ENCODE measurements at regions not wholly inside any gene's neighbourhood (a gene's known extent, or its start where the extent isn't known, plus 50 kb on each side); places are given as distances from the start of the nearest gene placed in this dataset.
"Not testable (repeated sequence)": the region's sequence is repeated elsewhere in the genome, so short reads cannot be mapped to it uniquely, and the experiment has no call there.

GRCh38 chr10:46665536-46665935, 86.6 kb downstream of the SYT15 start:
- not testable (repeated sequence) for TF ChIP-seq CTCF (IDR thresholded peaks at IDR 0.05; ENCODE audit: insufficient read depth, low read depth, low read length); EZH2 (IDR thresholded peaks at IDR 0.05; ENCODE audit: insufficient read depth, low read length)

Data from astrocyte (in vitro differentiated cells and primary cell).